ENCODE measurements at regions not wholly inside any gene's neighbourhood (a gene's known extent, or its start where the extent isn't known, plus 50 kb on each side); places are given as distances from the start of the nearest gene placed in this dataset.

DNA sequence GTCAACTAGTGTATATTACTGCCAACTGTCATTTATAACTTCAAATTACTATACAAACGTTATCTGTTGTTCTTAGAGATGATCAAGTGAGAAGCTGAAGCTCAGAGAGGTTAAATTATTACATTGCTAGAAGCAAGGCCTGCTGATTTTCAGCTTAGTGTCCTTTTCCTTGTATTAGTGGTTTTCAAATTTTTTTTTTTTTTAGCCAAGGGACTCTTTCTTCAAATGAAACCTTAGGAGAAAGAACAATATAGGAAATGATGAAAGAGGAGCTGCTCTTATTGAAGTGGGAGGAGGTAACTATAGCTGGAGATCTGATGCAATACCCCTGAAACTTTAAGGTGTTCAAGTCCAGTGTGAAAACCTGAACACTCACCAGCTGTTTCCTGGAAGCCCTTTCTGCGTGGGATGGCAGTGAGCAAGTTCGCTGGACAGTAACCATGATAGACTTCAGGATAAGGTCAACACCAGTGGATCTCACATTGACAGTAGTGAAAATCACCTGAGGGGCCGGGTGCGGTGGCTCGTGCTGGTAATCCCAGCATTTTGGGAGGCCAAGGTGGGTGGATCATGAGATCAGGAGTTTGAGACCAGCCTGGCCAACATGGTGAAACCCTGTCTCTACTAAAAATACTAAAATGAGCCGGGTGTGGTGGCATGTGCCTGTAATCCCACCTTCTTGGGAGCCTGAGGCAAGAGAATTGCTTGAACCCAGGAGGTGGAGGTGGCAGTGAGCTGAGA is 376.2 kb downstream of the EDEM1 start:
- no peak for TF ChIP-seq EZH2 (IDR thresholded peaks at IDR 0.05; ENCODE audit: borderline replicate concordance, low read depth, low read length, severe bottlenecking)
- TF ChIP-seq, protein P1, sequence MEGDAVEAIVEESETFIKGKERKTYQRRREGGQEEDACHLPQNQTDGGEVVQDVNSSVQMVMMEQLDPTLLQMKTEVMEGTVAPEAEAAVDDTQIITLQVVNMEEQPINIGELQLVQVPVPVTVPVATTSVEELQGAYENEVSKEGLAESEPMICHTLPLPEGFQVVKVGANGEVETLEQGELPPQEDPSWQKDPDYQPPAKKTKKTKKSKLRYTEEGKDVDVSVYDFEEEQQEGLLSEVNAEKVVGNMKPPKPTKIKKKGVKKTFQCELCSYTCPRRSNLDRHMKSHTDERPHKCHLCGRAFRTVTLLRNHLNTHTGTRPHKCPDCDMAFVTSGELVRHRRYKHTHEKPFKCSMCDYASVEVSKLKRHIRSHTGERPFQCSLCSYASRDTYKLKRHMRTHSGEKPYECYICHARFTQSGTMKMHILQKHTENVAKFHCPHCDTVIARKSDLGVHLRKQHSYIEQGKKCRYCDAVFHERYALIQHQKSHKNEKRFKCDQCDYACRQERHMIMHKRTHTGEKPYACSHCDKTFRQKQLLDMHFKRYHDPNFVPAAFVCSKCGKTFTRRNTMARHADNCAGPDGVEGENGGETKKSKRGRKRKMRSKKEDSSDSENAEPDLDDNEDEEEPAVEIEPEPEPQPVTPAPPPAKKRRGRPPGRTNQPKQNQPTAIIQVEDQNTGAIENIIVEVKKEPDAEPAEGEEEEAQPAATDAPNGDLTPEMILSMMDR (IDR thresholded peaks at IDR 0.05; ENCODE audit: borderline replicate concordance, extremely low read depth, low read length, poor library complexity, severe bottlenecking) = no peak

Data from DND-41 (cell line).